T-cell (primary cell): ENCODE measurements at regions not wholly inside any gene's neighbourhood (a gene's known extent, or its start where the extent isn't known, plus 50 kb on each side); places are given as distances from the start of the nearest gene placed in this dataset.
"Not testable (repeated sequence)": the region's sequence is repeated elsewhere in the genome, so short reads cannot be mapped to it uniquely, and the experiment has no call there.

Source experiments
- ATAC-seq, 4 experiments: fragments of 200-7000 bp in 3 of 4; fragments of 150-1000 bp in 1 of 4; cut with Tn5 transposase; replicated peaks in 1 of 4; 1 replicate in 3 of 4; 2 replicates in 1 of 4; pipeline ENCODE4 v1.10.0; 2021; ENCODE audit warnings: moderate library complexity in 3 of 4, mild to moderate bottlenecking in 2 of 4, moderate number of reproducible peaks in 1 of 4
- CTCF ChIA-PET, 2 donors: fragments of 300-600 bp; sonication (Branson Sonifier 250); formaldehyde crosslinking; loops; one replicate each; lab custom pipeline; 2022; ENCODE audit warnings: antibody characterized with exemption in 2 of 2; lab: Charles Lee
- POLR2A ChIA-PET, 2 donors: fragments of 300-600 bp; sonication (Branson Sonifier 250); formaldehyde crosslinking; loops; one replicate each; lab custom pipeline; 2022; ENCODE audit warnings: antibody characterized with exemption in 2 of 2; lab: Charles Lee
- DNase-seq, 35 experiments: peaks; one replicate each; pipeline versions ENCODE4 v3.0.0 to v3.0.0-alpha.2; 2013 to 2023
- H3K27ac ChIP-seq: one replicate; pipeline ENCODE4 v1.5.1; 2013; ENCODE audit warnings: low read length
- H3K27me3 ChIP-seq, 2 experiments: replicated peaks in 1 of 2; 1 replicate in 1 of 2; 2 replicates in 1 of 2; pipeline versions ENCODE4 v1.6.1 to v1.7.0; 2013; ENCODE audit warnings: low read length in 1 of 2, mixed read lengths in 1 of 2; ENCODE audit not compliant: control insufficient read depth in 2 of 2, insufficient read depth in 2 of 2; ENCODE audit errors: extremely low read depth in 1 of 2
- H3K36me3 ChIP-seq, 2 donors: 1 replicate in 1 of 2; 2 replicates in 1 of 2; pipeline versions ENCODE4 v1.6.1 to v1.7.0; 2013; ENCODE audit warnings: low read length in 1 of 2; ENCODE audit not compliant: control insufficient read depth in 2 of 2, insufficient read depth in 1 of 2; ENCODE audit errors: extremely low read depth in 1 of 2
- H3K4me1 ChIP-seq, 2 experiments: 1 replicate in 1 of 2; 2 replicates in 1 of 2; pipeline versions ENCODE4 v1.6.1 to v1.7.0; 2013; ENCODE audit warnings: low read length in 2 of 2, mixed read lengths in 1 of 2; ENCODE audit not compliant: insufficient read depth in 2 of 2, control insufficient read depth in 1 of 2; ENCODE audit errors: extremely low read depth in 1 of 2
- H3K4me3 ChIP-seq, 2 donors: 1 replicate in 1 of 2; 2 replicates in 1 of 2; pipeline versions ENCODE4 v1.5.1 to v1.7.0; 2013; ENCODE audit warnings: mild to moderate bottlenecking in 2 of 2, low read length in 1 of 2, moderate library complexity in 1 of 2; ENCODE audit not compliant: control insufficient read depth in 1 of 2; ENCODE audit errors: extremely low read depth in 1 of 2
- H3K9me3 ChIP-seq: 2 replicates; pipeline ENCODE4 v1.7.0; 2013
- H3K27ac Mint-ChIP-seq, 2 donors: one replicate each; pipeline ENCODE4 v1.8.0; 2020 to 2021; ENCODE audit warnings: mild to moderate bottlenecking in 2 of 2, mixed read lengths in 2 of 2
- H3K27me3 Mint-ChIP-seq, 2 donors: one replicate each; pipeline ENCODE4 v1.8.0; 2021 to 2022; ENCODE audit warnings: mixed read lengths in 2 of 2
- H3K36me3 Mint-ChIP-seq: one replicate; pipeline ENCODE4 v1.8.0; 2021; ENCODE audit warnings: mixed read lengths
- H3K4me1 Mint-ChIP-seq, 3 donors: one replicate each; pipeline ENCODE4 v1.8.0; 2020 to 2022; ENCODE audit warnings: mixed read lengths in 3 of 3, mild to moderate bottlenecking in 1 of 3
- H3K4me3 Mint-ChIP-seq, 3 donors: one replicate each; pipeline ENCODE4 v1.8.0; 2020 to 2022; ENCODE audit warnings: mild to moderate bottlenecking in 3 of 3, mixed read lengths in 3 of 3, moderate library complexity in 3 of 3
- H3K9me3 Mint-ChIP-seq, 3 donors: one replicate each; pipeline ENCODE4 v1.8.0; 2020 to 2022; ENCODE audit warnings: mixed read lengths in 3 of 3
- WGBS: methylation state at CpG from one replicate; pipeline ENCODE4 v1.1.5; 2013; ENCODE audit warnings: missing lambda C conversion rate; ENCODE audit not compliant: insufficient coverage; 5-methylcytosine and 5-hydroxymethylcytosine counted together

DNA sequence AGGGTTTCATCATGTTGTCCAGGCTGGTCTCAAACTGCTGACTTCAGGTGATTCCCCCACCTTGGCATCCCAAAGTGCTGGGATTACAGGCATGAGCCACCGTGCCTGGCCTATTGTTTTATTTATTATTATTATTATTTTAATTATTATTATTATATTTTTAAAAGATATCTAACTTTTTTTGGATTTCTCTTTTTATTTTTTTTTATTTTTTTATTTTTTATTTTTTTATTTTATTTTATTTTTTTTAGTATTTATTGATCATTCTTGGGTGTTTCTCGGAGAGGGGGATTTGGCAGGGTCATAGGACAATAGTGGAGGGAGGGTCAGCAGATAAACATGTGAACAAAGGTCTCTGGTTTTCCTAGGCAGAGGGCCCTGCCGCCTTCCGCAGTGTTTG, 64.2 kb upstream of the TEX264 start:
- H3K9me3 Mint-ChIP-seq, ATAC-seq, H3K9me3 ChIP-seq, DNase-seq, POLR2A ChIA-PET, H3K27me3 Mint-ChIP-seq, H3K27ac Mint-ChIP-seq, H3K4me3 Mint-ChIP-seq, H3K27ac ChIP-seq, H3K36me3 ChIP-seq, H3K4me3 ChIP-seq, H3K4me1 ChIP-seq, H3K27me3 ChIP-seq: not testable (repeated sequence)
- Mint-ChIP-seq H3K36me3 (peaks cover 32% of the 10 kb centered on the region), H3K4me1 (peaks cover 26 to 30% (median 29%) of the 10 kb centered on the region in 3 donors)
- CTCF ChIA-PET: interaction anchor here in 1 of 2 donors (0.5 kb wide), 1 partner anchor 36 kb away, joined by 4 read pairs; no protein-coding TSS in a partner anchor
- WGBS: no CpG with 5 or more reads among the region's 4 CpGs

DNA sequence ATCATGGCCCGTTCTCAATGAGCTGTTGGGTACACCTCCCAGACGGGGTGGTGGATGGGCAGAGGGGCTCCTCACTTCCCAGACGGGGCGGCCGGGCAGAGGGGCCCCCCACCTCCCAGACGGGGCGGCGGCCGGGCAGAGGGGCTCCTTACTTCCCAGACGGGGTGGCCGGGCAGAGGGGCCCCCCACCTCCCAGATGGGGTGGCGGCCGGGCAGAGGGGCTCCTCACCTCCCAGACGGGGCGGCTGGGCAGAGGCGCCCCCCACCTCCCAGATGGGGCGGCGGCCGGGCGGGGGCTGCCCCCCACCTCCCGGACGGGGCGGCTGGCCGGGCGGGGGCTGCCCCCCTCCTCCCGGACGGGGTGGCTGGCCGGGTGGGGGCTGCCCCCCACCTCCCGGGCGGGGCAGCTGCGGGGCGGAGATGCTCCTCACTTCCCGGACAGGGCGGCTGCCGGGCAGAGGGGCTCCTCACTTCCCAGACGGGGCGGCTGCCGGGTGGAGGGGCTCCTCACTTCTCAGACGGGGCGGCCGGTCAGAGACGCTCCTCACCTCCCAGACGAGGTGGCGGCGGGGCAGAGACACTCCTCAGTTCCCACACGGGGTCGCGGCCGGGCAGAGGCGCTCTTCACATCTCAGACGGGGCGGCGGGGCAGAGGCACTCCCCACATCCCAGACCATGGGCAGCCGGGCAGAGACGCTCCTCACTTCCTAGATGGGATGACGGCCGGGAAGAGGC, 63.3 kb upstream of the TEX264 start:
- H3K9me3 Mint-ChIP-seq, H3K4me3 ChIP-seq, H3K27me3 ChIP-seq, H3K4me3 Mint-ChIP-seq, H3K36me3 ChIP-seq, ATAC-seq, H3K27me3 Mint-ChIP-seq, H3K4me1 ChIP-seq, CTCF ChIA-PET, H3K27ac Mint-ChIP-seq, DNase-seq, H3K9me3 ChIP-seq, POLR2A ChIA-PET, H3K27ac ChIP-seq: not testable (repeated sequence)
- Mint-ChIP-seq H3K36me3 (peaks cover 26% of the 10 kb centered on the region), H3K4me1 (peaks cover 21 to 33% (median 26%) of the 10 kb centered on the region in 3 donors)
- WGBS: 95% methylated on average over 21 of the region's 57 CpGs

DNA sequence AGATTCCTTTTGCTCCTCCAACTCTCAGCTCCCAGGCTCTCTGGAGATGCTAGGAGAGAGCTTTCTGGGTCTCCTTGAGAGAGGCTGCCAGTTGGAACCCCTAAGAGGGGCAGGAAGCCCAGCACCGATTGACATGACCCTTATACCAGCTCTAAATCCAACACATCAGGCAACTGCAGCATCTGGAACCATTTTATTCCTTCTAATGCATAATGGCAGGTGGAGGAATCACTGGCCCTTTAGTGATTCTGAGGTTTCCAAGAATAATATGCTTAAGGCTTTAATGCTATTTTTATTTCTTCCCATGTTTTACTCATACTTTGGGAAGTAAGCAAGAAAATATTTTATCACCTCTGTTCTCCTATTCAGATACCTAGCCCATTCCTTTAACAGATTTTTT, 60.3 kb upstream of the TEX264 start:
- Mint-ChIP-seq H3K9me3 (no peaks in the 10 kb centered on the region), H3K36me3 (peaks cover 23% of the 10 kb centered on the region), H3K4me1 (peaks cover 14 to 25% (median 22%) of the 10 kb centered on the region in 3 donors), H3K27ac (no peak overlapping the region), H3K27me3 (no peaks in the 10 kb centered on the region), H3K4me3 (no peak overlapping the region)
- ATAC-seq (no peak), DNase-seq (no peak)
- Histone ChIP-seq H3K4me1 (no peaks in the 10 kb centered on the region), H3K4me3 (no peak overlapping the region), H3K9me3 (no peaks in the 10 kb centered on the region), H3K27ac (no peak overlapping the region), H3K36me3 (peaks cover 0 to 3% of the 10 kb centered on the region in 2 donors), H3K27me3 (no peaks in the 10 kb centered on the region)
- POLR2A ChIA-PET: interaction anchor here (0.6 to 0.7 kb wide), 3 partner anchors 26 to 1325 kb away, joined by 4 to 9 read pairs (median 7); partner anchors contain the start of gene DCAF1 (in 1 of the 2)
- WGBS: no CpG with 5 or more reads among the region's 1 CpG
- CTCF ChIA-PET: no interaction called here

DNA sequence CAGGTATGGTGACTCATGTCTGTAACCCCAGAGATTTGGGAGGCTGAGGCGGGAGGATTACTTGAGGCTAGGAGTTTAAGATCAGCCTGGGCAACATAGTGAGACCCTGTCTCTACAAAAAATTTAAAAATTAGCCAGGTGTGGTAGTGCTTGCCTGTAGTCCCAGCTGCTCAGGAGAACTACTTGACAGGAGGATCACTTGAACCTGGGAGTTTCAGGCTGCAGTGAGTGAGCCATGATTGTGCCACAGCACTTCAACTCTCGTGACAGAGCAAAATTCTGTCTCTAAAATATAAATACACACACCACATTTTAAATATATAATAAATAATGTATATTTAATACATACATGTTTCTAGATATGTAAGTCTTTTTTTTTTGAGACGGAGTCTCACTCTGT, 53.5 kb upstream of the TEX264 start:
- no peak overlapping the region for H3K27ac Mint-ChIP-seq
- no peaks in the 10 kb centered on the region for H3K27me3 Mint-ChIP-seq
- DNase-seq (no peak), ATAC-seq (no peak)
- Histone ChIP-seq H3K27me3 (no peaks in the 10 kb centered on the region), H3K4me3 (no peak overlapping the region), H3K36me3 (no peaks in the 10 kb centered on the region), H3K4me1 (no peaks in the 10 kb centered on the region), H3K9me3 (no peaks in the 10 kb centered on the region), H3K27ac (no peak overlapping the region)
- ChIA-PET POLR2A (no interaction called here), CTCF (no interaction called here)
- WGBS: 100% methylated on average over 1 of the region's 3 CpGs
- no peaks in the 10 kb centered on the region for H3K9me3 Mint-ChIP-seq
- H3K36me3 Mint-ChIP-seq: peaks cover 11% of the 10 kb centered on the region
- H3K4me3 Mint-ChIP-seq: no peak overlapping the region
- H3K4me1 Mint-ChIP-seq: peaks cover 19 to 43% (median 28%) of the 10 kb centered on the region in 3 donors

DNA sequence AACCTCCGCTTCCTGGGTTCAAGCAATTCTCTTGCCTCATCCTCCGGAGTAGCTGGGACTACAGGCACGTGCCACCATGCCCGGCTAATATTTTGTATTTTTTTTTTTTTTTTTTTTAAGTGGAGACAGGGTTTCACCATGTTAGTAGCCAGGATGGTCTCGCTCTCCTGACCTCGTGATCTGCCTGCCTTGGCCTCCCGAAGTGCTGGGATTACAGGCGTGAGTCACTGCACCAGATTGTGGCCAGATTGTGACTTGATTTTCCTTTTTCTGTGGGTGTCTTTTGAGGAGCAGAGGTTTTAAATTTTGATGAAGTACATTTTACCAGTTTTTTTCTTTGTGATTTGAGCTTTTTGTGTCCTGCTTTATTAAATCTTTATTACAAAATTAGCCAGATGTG, 53.0 kb upstream of the TEX264 start:
- DNase-seq, H3K27ac ChIP-seq, H3K4me3 ChIP-seq, H3K4me1 ChIP-seq, POLR2A ChIA-PET, H3K27ac Mint-ChIP-seq, H3K4me3 Mint-ChIP-seq, H3K36me3 ChIP-seq, H3K27me3 Mint-ChIP-seq, H3K27me3 ChIP-seq, H3K9me3 ChIP-seq, CTCF ChIA-PET, H3K9me3 Mint-ChIP-seq, ATAC-seq: not testable (repeated sequence)
- 90% methylated on average over 3 of the region's 8 CpGs for WGBS
- peaks cover 19 to 42% (median 28%) of the 10 kb centered on the region in 3 donors for H3K4me1 Mint-ChIP-seq
- peaks cover 15% of the 10 kb centered on the region for H3K36me3 Mint-ChIP-seq

DNA sequence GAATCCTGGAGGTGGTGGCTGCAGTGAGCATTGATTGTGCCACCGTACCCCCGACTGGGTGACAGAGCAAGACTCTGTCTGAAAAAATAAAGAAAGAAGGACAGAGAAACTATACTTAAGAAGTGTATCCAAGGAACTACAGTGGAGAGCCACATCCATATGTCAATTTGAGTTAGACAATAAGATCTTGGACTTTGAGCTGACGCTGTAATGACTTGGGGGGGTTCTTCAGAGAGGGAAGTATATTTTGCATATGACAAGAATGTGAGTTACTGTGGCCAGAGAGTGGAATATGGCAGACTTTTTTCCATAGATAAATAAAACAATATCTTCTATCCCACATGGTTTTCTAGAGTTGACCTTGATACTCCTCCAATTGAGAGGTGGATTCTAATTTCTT, 52.6 kb upstream of the TEX264 start:
- CTCF ChIA-PET: no interaction called here
- 100% methylated on average over 1 of the region's 3 CpGs for WGBS

More for the DNA sequence above, 52.6 kb upstream of the TEX264 start:
- no peaks in the 10 kb centered on the region for H3K4me1 ChIP-seq
- peaks cover 19 to 42% (median 28%) of the 10 kb centered on the region in 3 donors for H3K4me1 Mint-ChIP-seq
- no peak overlapping the region for H3K27ac ChIP-seq
- H3K4me3 ChIP-seq: no peak overlapping the region
- peaks cover 15% of the 10 kb centered on the region for H3K36me3 Mint-ChIP-seq
- H3K27ac Mint-ChIP-seq: no peak overlapping the region
- H3K4me3 Mint-ChIP-seq: no peak overlapping the region
- no peaks in the 10 kb centered on the region for H3K36me3 ChIP-seq
- no peak for DNase-seq
- POLR2A ChIA-PET: interaction anchor here in 1 of 2 donors (0.6 kb wide), 1 partner anchor 36 kb away, joined by 5 read pairs; no protein-coding TSS in a partner anchor
- H3K9me3 Mint-ChIP-seq: no peaks in the 10 kb centered on the region
- no peaks in the 10 kb centered on the region for H3K9me3 ChIP-seq
- ATAC-seq: no peak
- H3K27me3 ChIP-seq: no peaks in the 10 kb centered on the region
- H3K27me3 Mint-ChIP-seq: no peaks in the 10 kb centered on the region
